ENCODE measurements at regions not wholly inside any gene's neighbourhood (a gene's known extent, or its start where the extent isn't known, plus 50 kb on each side); places are given as distances from the start of the nearest gene placed in this dataset.

GRCh38 chr15:98421419-98422129 lies 226.8 kb upstream of the IGF1R start:
- DNase-seq: peak; percentile 14
- Mint-ChIP-seq H3K27me3 (ENCODE audit: insufficient read depth) (peaks cover 31% of the 10 kb centered on the region), H3K9me3 (no peaks in the 10 kb centered on the region), H3K4me3 (no peak overlapping the region), H3K36me3 (ENCODE audit: low read depth) (no peaks in the 10 kb centered on the region), H3K27ac (no peak overlapping the region), H3K4me1 (ENCODE audit: low read depth) (no peaks in the 10 kb centered on the region)
- TF ChIP-seq, protein P1, sequence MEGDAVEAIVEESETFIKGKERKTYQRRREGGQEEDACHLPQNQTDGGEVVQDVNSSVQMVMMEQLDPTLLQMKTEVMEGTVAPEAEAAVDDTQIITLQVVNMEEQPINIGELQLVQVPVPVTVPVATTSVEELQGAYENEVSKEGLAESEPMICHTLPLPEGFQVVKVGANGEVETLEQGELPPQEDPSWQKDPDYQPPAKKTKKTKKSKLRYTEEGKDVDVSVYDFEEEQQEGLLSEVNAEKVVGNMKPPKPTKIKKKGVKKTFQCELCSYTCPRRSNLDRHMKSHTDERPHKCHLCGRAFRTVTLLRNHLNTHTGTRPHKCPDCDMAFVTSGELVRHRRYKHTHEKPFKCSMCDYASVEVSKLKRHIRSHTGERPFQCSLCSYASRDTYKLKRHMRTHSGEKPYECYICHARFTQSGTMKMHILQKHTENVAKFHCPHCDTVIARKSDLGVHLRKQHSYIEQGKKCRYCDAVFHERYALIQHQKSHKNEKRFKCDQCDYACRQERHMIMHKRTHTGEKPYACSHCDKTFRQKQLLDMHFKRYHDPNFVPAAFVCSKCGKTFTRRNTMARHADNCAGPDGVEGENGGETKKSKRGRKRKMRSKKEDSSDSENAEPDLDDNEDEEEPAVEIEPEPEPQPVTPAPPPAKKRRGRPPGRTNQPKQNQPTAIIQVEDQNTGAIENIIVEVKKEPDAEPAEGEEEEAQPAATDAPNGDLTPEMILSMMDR (IDR thresholded peaks at IDR 0.05): peak; percentile 100

DNA sequence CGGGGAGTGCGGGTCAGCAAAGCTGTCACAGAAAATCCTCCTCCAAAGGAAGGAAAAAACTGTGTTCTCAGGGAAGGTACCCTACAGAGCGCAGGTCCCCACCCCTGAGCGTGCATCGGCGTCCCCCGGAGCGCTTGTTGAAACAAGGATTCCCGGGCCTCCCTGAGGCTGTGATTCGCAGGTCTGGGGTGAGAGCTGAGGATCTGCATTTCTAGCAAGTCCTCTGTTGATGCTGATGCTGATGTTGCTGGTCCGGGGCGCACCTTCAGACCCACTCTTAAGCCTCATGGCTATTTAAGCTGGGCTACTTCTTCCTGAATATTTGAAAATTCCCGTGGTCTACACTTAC lies 226.2 kb upstream of the IGF1R start:
- no peaks in the 10 kb centered on the region for H3K4me1 Mint-ChIP-seq (ENCODE audit: low read depth)
- H3K27me3 Mint-ChIP-seq (ENCODE audit: insufficient read depth): peaks cover 27% of the 10 kb centered on the region
- H3K4me3 Mint-ChIP-seq: no peak overlapping the region
- no peaks in the 10 kb centered on the region for H3K36me3 Mint-ChIP-seq (ENCODE audit: low read depth)
- DNase-seq: no peak
- no peaks in the 10 kb centered on the region for H3K9me3 Mint-ChIP-seq
- no peak overlapping the region for H3K27ac Mint-ChIP-seq
- TF ChIP-seq, protein P1 (IDR thresholded peaks at IDR 0.05): no peak

GRCh38 chr15:98425173-98425572 lies 223.2 kb upstream of the IGF1R start:
- Mint-ChIP-seq H3K27ac (no peak overlapping the region), H3K36me3 (ENCODE audit: low read depth) (no peaks in the 10 kb centered on the region), H3K27me3 (ENCODE audit: insufficient read depth) (peaks cover 28% of the 10 kb centered on the region), H3K9me3 (no peaks in the 10 kb centered on the region), H3K4me3 (no peak overlapping the region), H3K4me1 (ENCODE audit: low read depth) (peaks cover 10% of the 10 kb centered on the region)
- TF ChIP-seq, protein P1 (IDR thresholded peaks at IDR 0.05): no peak
- no peak for DNase-seq

- no peak overlapping the region for H3K4me3 Mint-ChIP-seq
Observed at GRCh38 chr15:98427321-98427720, 221.0 kb upstream of the IGF1R start.

GRCh38 chr15:98428253-98428989 lies 219.9 kb upstream of the IGF1R start:
- peak; percentile 73 for DNase-seq
- Mint-ChIP-seq H3K27me3 (ENCODE audit: insufficient read depth) (peaks cover 32% of the 10 kb centered on the region), H3K9me3 (no peaks in the 10 kb centered on the region), H3K36me3 (ENCODE audit: low read depth) (no peaks in the 10 kb centered on the region), H3K4me1 (ENCODE audit: low read depth) (peaks cover 10% of the 10 kb centered on the region), H3K27ac (peak overlapping the region; percentile 71), H3K4me3 (peak overlapping the region; percentile 89)
- TF ChIP-seq, protein P1 (IDR thresholded peaks at IDR 0.05): peak; percentile 94

More at GRCh38 chr15:98427321-98427720, 221.0 kb upstream of the IGF1R start:
- TF ChIP-seq, protein P1 (IDR thresholded peaks at IDR 0.05): no peak
- Mint-ChIP-seq H3K4me1 (ENCODE audit: low read depth) (peaks cover 10% of the 10 kb centered on the region), H3K9me3 (no peaks in the 10 kb centered on the region), H3K36me3 (ENCODE audit: low read depth) (no peaks in the 10 kb centered on the region), H3K27me3 (ENCODE audit: insufficient read depth) (peaks cover 26% of the 10 kb centered on the region), H3K27ac (no peak overlapping the region)
- no peak for DNase-seq

Data from HFFc6 (cell line).